Astrocyte (in vitro differentiated cells and primary cell): ENCODE measurements at regions not wholly inside any gene's neighbourhood (a gene's known extent, or its start where the extent isn't known, plus 50 kb on each side); places are given as distances from the start of the nearest gene placed in this dataset.
A peak's percentile ranks its signal among the peaks of the same experiment; 100 is the strongest.

Experiments
- DNase-seq: peaks from one replicate; pipeline ENCODE4 v3.0.0-alpha.2; 2010; ENCODE audit warnings: low read depth
- FAIRE-seq: peaks from 2 replicates; lab custom pipeline; 2011; peaks lifted over from hg19 to GRCh38; lab: Jason Lieb, UNC
- H2AFZ ChIP-seq: 2 replicates; pipeline ENCODE4 v1.6.0; 2012; ENCODE audit warnings: low read depth, low read length, inconsistent platforms
- H3K27ac ChIP-seq: 2 replicates; pipeline ENCODE4 v1.5.1; 2011; ENCODE audit warnings: low read depth, low read length, inconsistent platforms
- H3K27me3 ChIP-seq: 2 replicates; pipeline ENCODE4 v1.6.0; 2011; ENCODE audit warnings: low read length, inconsistent platforms; ENCODE audit not compliant: insufficient read depth
- H3K36me3 ChIP-seq: 2 replicates; pipeline ENCODE4 v1.5.1; 2011; ENCODE audit warnings: low read length, inconsistent platforms; ENCODE audit not compliant: insufficient read depth
- H3K4me1 ChIP-seq: 2 replicates; pipeline ENCODE4 v1.5.1; 2011; ENCODE audit warnings: low read length, inconsistent platforms; ENCODE audit not compliant: insufficient read depth
- H3K4me2 ChIP-seq: 2 replicates; pipeline ENCODE4 v1.6.0; 2012; ENCODE audit warnings: low read length, inconsistent platforms
- H3K4me3 ChIP-seq: 2 replicates; pipeline ENCODE4 v1.5.1; 2011; ENCODE audit warnings: low read depth, mild to moderate bottlenecking, low read length, inconsistent platforms; ENCODE audit not compliant: insufficient read depth
- H3K79me2 ChIP-seq: 2 replicates; pipeline ENCODE4 v1.6.0; 2012; ENCODE audit warnings: mild to moderate bottlenecking, low read length, inconsistent platforms; ENCODE audit not compliant: insufficient read depth
- H3K9ac ChIP-seq: 2 replicates; pipeline ENCODE4 v1.6.0; 2012; ENCODE audit warnings: mild to moderate bottlenecking, low read length, inconsistent platforms
- H3K9me3 ChIP-seq: 2 replicates; pipeline ENCODE4 v1.5.1; 2012; ENCODE audit warnings: low read depth, mild to moderate bottlenecking, low read length, inconsistent platforms; ENCODE audit not compliant: insufficient read depth
- H4K20me1 ChIP-seq: 2 replicates; pipeline ENCODE4 v1.6.0; 2012; ENCODE audit warnings: low read length, inconsistent platforms; ENCODE audit not compliant: insufficient read depth
- H3K27ac Mint-ChIP-seq: one replicate; pipeline ENCODE4 v1.8.0; 2021; ENCODE audit warnings: mild to moderate bottlenecking, mixed read lengths; ENCODE audit not compliant: unreplicated experiment
- H3K27me3 Mint-ChIP-seq: one replicate; pipeline ENCODE4 v1.8.0; 2021; ENCODE audit warnings: low read depth, mixed read lengths; ENCODE audit not compliant: unreplicated experiment
- H3K36me3 Mint-ChIP-seq: one replicate; pipeline ENCODE4 v1.8.0; 2021; ENCODE audit warnings: low read depth, mixed read lengths; ENCODE audit not compliant: unreplicated experiment
- H3K4me1 Mint-ChIP-seq: one replicate; pipeline ENCODE4 v1.8.0; 2021; ENCODE audit warnings: low read depth, mixed read lengths; ENCODE audit not compliant: unreplicated experiment
- H3K4me3 Mint-ChIP-seq: one replicate; pipeline ENCODE4 v1.8.0; 2021; ENCODE audit warnings: mild to moderate bottlenecking, moderate library complexity, mixed read lengths; ENCODE audit not compliant: unreplicated experiment
- H3K9me3 Mint-ChIP-seq: one replicate; pipeline ENCODE4 v1.8.0; 2021; ENCODE audit warnings: mild to moderate bottlenecking, mixed read lengths; ENCODE audit not compliant: unreplicated experiment
- CTCF ChIP-seq: IDR thresholded peaks from 2 replicates; pipeline ENCODE4 v1.5.1; 2011; ENCODE audit warnings: low read depth, mild to moderate bottlenecking, inconsistent platforms, low read length, moderate library complexity; ENCODE audit not compliant: insufficient read depth
- EZH2 ChIP-seq: IDR thresholded peaks from 2 replicates; pipeline ENCODE4 v1.6.1; 2012; ENCODE audit warnings: mild to moderate bottlenecking, low read length, inconsistent platforms; ENCODE audit not compliant: insufficient read depth

DNA sequence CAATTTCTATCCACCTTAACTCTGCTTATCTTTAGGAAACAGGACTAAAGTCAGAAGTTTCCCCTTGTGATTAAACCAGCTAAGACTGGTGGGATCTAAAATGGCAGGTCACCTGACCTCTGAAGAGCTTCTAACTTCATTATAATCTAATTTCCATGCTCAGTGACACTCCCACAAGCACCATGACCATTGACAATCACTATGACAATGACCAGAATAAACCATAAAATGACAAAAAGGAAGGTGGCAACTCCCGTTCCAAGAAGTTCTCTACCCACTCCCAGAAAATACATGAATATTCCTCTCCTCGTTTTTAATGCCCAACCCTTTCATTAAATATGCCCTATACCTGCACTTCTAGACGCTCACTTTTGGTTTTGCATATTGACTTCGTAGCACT lies 471.2 kb upstream of the CCDC54 start:
- Histone ChIP-seq H3K27ac (no peak overlapping the region), H3K9me3 (peaks cover 3% of the 10 kb centered on the region), H3K36me3 (no peaks in the 10 kb centered on the region), H3K4me1 (no peaks in the 10 kb centered on the region), H3K9ac (no peak overlapping the region), H3K4me2 (no peak overlapping the region), H3K27me3 (no peaks in the 10 kb centered on the region), H3K4me3 (no peak overlapping the region), H4K20me1 (no peaks in the 10 kb centered on the region), H3K79me2 (no peaks in the 10 kb centered on the region), H2AFZ (no peak overlapping the region)
- no peak for DNase-seq
- no peak for FAIRE-seq
- H3K4me1 Mint-ChIP-seq, result no peaks in the 10 kb centered on the region
- no peaks in the 10 kb centered on the region for H3K36me3 Mint-ChIP-seq
- no peaks in the 10 kb centered on the region for H3K27me3 Mint-ChIP-seq
- H3K9me3 Mint-ChIP-seq, result no peaks in the 10 kb centered on the region
- no peak for TF ChIP-seq CTCF
- no peak overlapping the region for H3K27ac Mint-ChIP-seq
- no peak overlapping the region for H3K4me3 Mint-ChIP-seq

- Histone ChIP-seq H3K4me1 (no peaks in the 10 kb centered on the region), H3K79me2 (no peaks in the 10 kb centered on the region), H3K4me2 (no peak overlapping the region), H4K20me1 (no peaks in the 10 kb centered on the region), H3K9ac (no peak overlapping the region), H3K4me3 (no peak overlapping the region), H3K27me3 (no peaks in the 10 kb centered on the region), H3K27ac (no peak overlapping the region), H3K36me3 (no peaks in the 10 kb centered on the region), H2AFZ (no peak overlapping the region), H3K9me3 (peaks cover 3% of the 10 kb centered on the region)
- no peaks in the 10 kb centered on the region for H3K9me3 Mint-ChIP-seq
- no peaks in the 10 kb centered on the region for H3K36me3 Mint-ChIP-seq
- TF ChIP-seq EZH2 (no peak), CTCF (no peak)
- no peaks in the 10 kb centered on the region for H3K27me3 Mint-ChIP-seq
- no peak overlapping the region for H3K27ac Mint-ChIP-seq
- DNase-seq, result no peak
- H3K4me1 Mint-ChIP-seq, result peaks cover under 1% of the 10 kb centered on the region
- no peak for FAIRE-seq
- no peak overlapping the region for H3K4me3 Mint-ChIP-seq
These were observed 468.9 kb upstream of the CCDC54 start for GRCh38 chr3:106908181-106908938.

GRCh38 chr3:106913111-106913698 lies 464.0 kb upstream of the CCDC54 start:
- Histone ChIP-seq H3K4me1 (no peaks in the 10 kb centered on the region), H2AFZ (peak overlapping the region; percentile 69), H3K9me3 (peaks cover 3% of the 10 kb centered on the region), H3K4me2 (peak overlapping the region; percentile 20), H4K20me1 (no peaks in the 10 kb centered on the region), H3K4me3 (no peak overlapping the region), H3K79me2 (no peaks in the 10 kb centered on the region), H3K27ac (no peak overlapping the region), H3K9ac (no peak overlapping the region), H3K36me3 (no peaks in the 10 kb centered on the region), H3K27me3 (no peaks in the 10 kb centered on the region)
- Mint-ChIP-seq H3K4me3 (no peak overlapping the region), H3K27ac (no peak overlapping the region), H3K27me3 (no peaks in the 10 kb centered on the region), H3K36me3 (no peaks in the 10 kb centered on the region), H3K9me3 (no peaks in the 10 kb centered on the region), H3K4me1 (peaks cover 6% of the 10 kb centered on the region)
- DNase-seq, result peak; percentile 53
- TF ChIP-seq CTCF (no peak), EZH2 (no peak)
- FAIRE-seq, result no peak
